Stimulated activated CD4-positive, alpha-beta T cell treated with anti-CD3 and anti-CD28 coated beads, Interleukin-2, amount 100 ng/mL, for 24 hours (primary cell): ENCODE measurements at regions not wholly inside any gene's neighbourhood (a gene's known extent, or its start where the extent isn't known, plus 50 kb on each side); places are given as distances from the start of the nearest gene placed in this dataset.

Source experiments
- DNase-seq, 2 donors: peaks; one replicate each; pipeline ENCODE4 v3.0.0-alpha.2; 2020

- DNase-seq, result no peak
Measured at GRCh38 chr22:49146511-49146910, 681.2 kb downstream of the BRD1 start.

GRCh38 chr22:49143812-49144211 is 683.9 kb downstream of the BRD1 start:
- no peak for DNase-seq

- no peak for DNase-seq
Measured at GRCh38 chr22:49142891-49143290, 684.8 kb downstream of the BRD1 start.

- DNase-seq, result no peak
Measured at GRCh38 chr22:49142296-49142695, 685.4 kb downstream of the BRD1 start.

GRCh38 chr22:49141761-49142160 is 685.9 kb downstream of the BRD1 start:
- DNase-seq, result no peak

- DNase-seq, result no peak
Measured at GRCh38 chr22:49140911-49141665, 686.6 kb downstream of the BRD1 start.

GRCh38 chr22:49139492-49140151 is 688.1 kb downstream of the BRD1 start:
- no peak for DNase-seq

GRCh38 chr22:49138250-49138790 is 689.4 kb downstream of the BRD1 start:
- DNase-seq, result no peak

GRCh38 chr22:49137206-49137840 is 690.4 kb downstream of the BRD1 start:
- no peak for DNase-seq

GRCh38 chr22:49136816-49137180 is 690.9 kb downstream of the BRD1 start:
- DNase-seq, result no peak

- DNase-seq, result no peak
Measured at GRCh38 chr22:49136041-49136815, 691.4 kb downstream of the BRD1 start.

- DNase-seq, result no peak
Measured at GRCh38 chr22:49134076-49134475, 693.6 kb downstream of the BRD1 start.

- DNase-seq, result no peak
Measured at GRCh38 chr22:49133541-49133940, 694.1 kb downstream of the BRD1 start.

- DNase-seq, result no peak
Measured at GRCh38 chr22:49132009-49132408, 695.7 kb downstream of the BRD1 start.

GRCh38 chr22:49129736-49130135 is 697.9 kb downstream of the BRD1 start:
- no peak for DNase-seq

- no peak for DNase-seq
Measured at GRCh38 chr22:49128874-49129273, 698.8 kb downstream of the BRD1 start.

- DNase-seq, result no peak
Measured at GRCh38 chr22:49124608-49125007, 703.1 kb downstream of the BRD1 start.

- no peak for DNase-seq
Measured at GRCh38 chr22:49123621-49124192, 704.0 kb downstream of the BRD1 start.

- DNase-seq, result no peak
Measured at GRCh38 chr22:49119551-49119952, 708.1 kb downstream of the BRD1 start.

- no peak for DNase-seq
Measured at GRCh38 chr22:49118065-49118464, 709.6 kb downstream of the BRD1 start.

- DNase-seq, result no peak
Measured at GRCh38 chr22:49117486-49117885, 710.2 kb downstream of the BRD1 start.

- no peak for DNase-seq
Measured at GRCh38 chr22:49116486-49117120, 711.1 kb downstream of the BRD1 start.
